Ramos (cell line): ENCODE measurements at regions not wholly inside any gene's neighbourhood (a gene's known extent, or its start where the extent isn't known, plus 50 kb on each side); places are given as distances from the start of the nearest gene placed in this dataset.

ENCODE experiments used
- in situ Hi-C: fragments of 300-500 bp; cut with MboI; formaldehyde crosslinking; loops from one replicate; pipeline ENCODE4 v1.14.3; 2022; ENCODE audit warnings: low sequenced_read_pairs; ENCODE audit not compliant: unreplicated experiment

DNA sequence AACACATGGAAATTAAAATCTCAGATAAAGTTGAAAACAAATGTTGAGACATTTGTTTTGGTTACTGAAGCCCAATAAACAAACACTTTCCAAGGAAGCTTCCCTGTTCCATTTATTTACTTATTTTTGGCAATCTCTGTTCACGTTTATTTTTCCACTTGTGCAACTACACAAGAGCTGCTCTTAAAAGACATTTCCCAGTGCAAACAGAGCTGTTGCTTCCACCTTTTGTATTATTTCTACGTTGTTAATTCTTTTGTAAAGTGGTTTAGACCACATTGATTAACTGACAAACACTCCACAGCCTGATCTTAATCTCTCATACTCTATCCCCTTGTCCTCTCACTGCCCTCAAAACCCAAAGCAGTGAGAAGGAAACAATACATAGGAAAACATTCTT, 757.6 kb downstream of the LIG4 start:
- in situ Hi-C loops = no loop called here

DNA sequence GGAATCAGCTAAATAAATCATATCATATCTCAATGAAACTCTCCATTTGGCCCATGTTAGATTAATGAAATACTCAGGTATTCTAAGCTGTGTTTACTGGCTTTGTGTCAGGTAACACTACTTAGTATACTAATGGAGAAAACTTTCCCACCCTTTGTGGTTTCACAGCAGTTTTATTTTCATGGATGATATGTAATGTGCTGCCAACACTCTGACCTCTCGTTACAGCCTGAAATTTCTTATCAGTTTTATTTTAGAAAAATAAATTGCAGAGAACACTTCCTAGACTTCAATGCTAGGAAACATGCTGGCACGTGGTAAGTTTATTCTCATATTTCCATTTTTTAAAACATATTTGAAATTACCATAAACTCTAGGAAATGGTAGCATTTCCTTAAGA, 758.9 kb downstream of the LIG4 start:
- in situ Hi-C loops = no loop called here

DNA sequence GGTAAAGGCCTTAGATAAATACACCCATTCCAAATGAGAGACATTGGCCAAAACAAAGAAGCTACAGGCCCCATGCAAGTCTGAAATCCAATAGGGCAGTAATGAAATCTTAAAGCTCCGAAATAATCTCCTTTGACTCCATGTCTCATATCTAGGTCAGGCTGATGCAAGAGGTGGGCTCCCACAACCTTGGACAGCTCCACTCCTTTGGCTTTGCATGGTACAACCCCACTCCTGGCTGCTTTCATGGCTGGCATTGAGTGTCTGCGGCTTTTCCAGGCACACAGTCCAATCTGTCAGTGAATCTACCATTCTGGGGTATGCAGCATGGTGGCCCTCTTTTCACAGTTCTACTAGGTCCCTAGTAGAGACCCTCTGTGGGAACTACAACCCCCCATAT, 762.5 kb downstream of the LIG4 start:
- in situ Hi-C loops = no loop called here

DNA sequence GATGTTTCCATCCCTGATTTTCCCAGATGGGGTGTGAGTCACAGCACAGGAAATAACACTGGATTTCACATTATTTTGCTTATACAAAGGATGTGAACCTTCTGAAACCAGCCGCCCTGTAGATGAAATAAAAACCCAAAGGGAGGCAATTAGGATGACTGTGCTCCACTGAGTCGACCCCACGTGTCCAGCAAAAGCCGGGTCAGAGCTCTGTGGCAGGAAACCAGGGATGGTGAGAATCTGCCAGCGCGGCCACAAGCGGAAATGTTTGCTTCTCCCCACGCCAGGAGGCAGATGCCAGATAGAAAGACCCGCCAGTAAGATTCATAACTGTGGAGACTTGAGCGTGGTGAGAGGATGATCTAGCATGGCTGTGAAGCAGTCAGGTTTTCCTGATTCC, 764.4 kb downstream of the LIG4 start:
- in situ Hi-C loops = no loop called here

DNA sequence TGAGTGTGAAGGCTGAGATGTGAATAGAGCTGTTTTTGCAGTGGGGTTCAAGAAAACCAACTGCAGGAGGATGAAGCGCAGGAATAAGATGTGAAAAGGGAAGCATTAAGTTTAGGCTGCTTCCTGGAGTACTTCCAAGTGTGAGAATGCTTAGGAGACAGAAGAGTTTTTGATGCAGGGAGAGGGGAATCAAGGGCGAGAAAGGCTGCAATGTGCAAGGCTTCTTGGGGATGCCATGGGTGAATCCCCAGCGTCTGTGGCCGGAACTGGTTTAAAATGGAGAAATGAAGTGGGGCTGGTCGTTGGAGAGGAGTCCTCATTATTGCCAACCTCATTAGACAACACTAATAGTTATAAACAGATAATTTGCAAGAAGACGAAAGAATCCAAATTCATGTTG, 764.9 kb downstream of the LIG4 start:
- in situ Hi-C loops = no loop called here

DNA sequence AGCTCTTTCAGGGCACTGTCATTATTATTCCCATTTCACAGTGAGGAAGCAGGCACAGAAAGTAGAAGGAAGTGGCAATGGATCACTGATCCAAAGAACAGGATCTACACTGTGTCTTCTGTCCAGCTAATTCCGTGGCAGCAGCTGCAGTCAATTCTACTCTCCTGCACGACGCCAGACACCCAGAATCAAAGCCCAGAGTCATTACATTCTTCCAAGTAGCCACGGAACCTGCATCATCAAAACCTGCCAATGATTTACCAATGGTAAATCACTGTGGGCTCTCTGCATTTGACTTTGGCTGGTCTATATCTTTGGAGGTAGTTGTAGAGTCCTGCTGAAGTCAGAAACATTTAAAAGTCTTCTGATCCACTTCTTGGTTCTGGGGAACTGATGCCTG, 767.7 kb downstream of the LIG4 start:
- in situ Hi-C loops = no loop called here

DNA sequence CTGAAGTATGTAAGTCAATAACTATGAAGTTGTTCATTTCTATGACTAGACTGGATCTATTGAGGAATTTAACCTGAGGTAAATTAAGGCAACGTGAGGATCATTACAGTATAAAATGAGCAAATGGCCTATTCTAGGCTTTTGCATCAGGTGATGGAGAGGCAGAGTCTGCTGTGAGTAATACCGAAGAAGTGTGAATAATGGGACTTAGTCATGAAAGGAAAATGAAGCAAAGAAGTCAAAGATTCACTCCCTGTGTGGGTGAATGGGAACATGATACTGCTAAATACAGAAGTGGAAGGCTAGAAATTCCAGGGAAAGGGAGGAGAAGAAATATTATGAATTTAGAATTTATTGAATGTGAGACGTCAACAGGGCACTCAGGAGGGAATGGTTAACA, 774.1 kb downstream of the LIG4 start:
- in situ Hi-C loops = no loop called here

DNA sequence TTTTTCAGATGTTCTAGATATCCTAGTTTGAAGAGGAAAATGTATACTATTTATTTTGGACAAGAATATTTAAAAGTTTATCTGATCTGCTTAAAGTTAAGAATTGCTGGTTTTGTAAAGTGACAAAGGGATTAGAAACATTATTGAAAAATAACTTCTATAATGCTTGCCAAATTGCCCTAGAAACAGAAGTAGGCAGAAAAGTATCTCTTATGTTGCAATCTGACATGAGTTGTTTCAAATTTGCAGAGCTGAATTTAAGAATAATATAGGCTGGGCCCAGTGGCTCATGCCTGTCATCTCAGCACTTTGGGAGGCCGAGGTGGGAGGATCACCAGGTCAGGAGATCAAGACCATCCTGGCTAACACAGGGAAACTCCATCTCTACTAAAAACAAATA, 777.1 kb downstream of the LIG4 start:
- in situ Hi-C loops = no loop called here

DNA sequence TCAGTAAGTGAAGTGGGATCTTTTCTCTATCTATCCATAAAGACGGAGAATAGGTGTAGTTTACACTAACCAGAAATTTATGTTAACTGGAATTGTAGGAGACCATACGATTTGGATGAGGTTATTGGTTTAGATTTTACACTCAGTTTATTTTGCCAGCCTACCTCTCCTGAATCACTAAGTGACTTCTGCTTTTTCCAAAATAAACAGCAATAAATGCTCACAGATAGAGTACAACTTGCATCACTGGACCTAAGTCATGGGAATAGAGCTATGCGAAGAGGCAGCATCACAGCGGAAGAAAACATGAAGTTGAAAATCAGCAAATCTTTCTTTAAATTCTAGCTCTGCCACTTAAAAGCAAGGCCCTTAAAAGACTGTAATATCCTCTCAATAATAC, 781.0 kb downstream of the LIG4 start:
- in situ Hi-C loops = no loop called here

DNA sequence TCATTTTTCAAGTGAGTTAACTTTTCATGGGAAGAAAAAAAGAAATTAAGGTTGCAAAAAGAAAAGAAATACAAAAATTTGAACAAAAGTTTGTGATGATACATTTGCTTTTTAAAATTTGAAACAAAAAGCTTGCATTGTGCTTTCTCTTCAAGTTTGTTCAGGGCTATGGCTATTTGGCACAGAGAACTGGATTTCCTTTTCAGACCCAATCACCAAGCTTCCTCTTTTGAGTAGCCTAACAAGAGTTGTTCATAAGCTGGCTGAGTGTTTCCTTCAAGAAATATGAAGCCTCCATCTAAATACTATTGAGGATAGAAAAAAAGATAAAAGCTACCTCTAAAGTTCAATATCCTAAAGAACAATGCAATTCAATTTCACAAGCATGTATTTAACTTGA, 787.8 kb downstream of the LIG4 start:
- in situ Hi-C loops = no loop called here

DNA sequence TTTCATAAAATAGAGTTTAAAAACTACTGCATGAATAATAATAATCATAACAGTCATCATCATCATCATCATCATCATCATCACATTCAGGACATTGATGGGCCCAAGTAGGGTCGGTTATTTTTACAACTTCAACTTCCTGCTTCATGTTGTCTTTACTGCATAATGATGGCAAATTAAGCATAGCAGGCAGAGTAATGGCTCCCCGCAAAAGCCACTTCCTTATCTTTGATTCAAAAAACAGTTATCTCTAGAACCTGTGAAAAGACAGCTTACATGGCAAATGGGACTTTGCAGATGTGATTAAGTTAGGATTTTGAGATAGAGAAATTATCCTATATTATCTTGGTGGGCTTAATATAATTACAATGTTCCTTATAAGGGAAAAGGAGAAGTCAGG, 792.9 kb downstream of the LIG4 start:
- in situ Hi-C loops = no loop called here

DNA sequence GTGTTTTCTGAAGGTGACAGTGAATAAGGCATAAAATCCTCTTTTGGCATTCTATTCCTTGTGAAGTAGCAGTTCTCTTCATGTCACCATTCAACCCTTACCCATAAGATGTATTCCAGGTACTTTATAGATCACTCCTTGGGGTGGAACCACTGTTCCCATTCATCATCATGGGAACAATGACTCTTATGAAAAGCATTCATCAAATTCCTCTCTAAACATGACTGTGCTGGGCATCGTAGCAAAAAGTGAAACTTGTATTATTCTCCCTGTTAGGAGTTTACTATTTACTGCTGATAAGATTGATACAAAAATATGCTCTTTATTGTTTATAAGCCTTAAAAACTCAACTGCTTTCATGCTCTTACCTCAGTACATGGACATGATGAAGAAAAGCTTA, 793.4 kb downstream of the LIG4 start:
- in situ Hi-C loops = no loop called here

DNA sequence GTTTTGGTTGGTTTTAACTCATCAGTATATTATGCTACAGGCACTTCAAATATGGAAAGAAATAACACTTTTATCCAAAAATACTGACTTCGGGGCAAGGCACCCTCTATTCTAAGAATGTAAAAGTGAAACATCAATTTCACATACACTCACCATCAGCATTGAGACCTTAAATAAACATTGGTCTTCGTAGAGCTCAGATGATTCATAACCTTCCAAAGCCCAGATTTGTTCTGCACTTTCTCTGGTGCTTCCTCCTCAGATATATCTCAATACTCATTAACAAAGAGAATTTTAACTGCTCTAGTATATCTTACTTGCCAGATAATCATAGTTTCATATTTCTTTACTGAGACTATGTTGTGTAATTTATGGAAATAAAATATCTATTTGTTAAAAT, 794.3 kb downstream of the LIG4 start:
- in situ Hi-C loops = no loop called here

DNA sequence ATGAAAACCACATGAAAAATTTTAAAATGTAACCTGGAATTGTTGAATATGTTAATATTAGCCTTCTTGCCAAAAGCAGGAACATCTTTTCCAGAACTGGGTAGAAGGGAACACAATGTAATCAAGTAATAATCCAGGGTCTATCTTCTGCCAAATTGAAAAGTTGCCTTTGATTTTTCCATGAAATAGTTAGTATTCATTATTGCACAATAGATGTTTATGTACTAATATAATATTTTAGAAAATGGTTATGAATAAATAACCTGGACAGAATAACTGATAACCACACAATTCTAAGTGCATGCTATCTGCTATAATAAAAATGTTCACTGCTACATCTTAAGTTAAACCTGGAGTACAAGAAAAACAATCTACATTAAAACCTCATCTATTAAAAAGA, 802.3 kb downstream of the LIG4 start:
- in situ Hi-C loops = no loop called here

DNA sequence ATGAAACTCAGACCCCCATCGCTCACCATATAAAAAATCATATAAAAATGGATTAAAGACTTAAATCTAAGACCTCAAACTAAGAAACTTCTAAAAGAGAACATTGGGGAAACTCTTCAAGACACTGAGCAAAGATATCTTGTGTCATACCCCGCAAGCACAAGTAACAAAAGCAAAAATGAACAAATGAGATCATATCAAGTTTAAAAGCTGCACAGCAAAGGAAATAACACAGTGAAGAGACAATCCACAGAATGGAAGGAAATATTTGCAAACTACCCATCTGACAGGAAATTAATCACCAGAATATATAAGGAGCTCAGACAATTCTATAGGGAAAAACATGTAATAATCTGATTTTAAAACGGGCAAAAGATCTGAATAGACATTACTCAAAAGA, 808.3 kb downstream of the LIG4 start:
- in situ Hi-C loops = no loop called here

DNA sequence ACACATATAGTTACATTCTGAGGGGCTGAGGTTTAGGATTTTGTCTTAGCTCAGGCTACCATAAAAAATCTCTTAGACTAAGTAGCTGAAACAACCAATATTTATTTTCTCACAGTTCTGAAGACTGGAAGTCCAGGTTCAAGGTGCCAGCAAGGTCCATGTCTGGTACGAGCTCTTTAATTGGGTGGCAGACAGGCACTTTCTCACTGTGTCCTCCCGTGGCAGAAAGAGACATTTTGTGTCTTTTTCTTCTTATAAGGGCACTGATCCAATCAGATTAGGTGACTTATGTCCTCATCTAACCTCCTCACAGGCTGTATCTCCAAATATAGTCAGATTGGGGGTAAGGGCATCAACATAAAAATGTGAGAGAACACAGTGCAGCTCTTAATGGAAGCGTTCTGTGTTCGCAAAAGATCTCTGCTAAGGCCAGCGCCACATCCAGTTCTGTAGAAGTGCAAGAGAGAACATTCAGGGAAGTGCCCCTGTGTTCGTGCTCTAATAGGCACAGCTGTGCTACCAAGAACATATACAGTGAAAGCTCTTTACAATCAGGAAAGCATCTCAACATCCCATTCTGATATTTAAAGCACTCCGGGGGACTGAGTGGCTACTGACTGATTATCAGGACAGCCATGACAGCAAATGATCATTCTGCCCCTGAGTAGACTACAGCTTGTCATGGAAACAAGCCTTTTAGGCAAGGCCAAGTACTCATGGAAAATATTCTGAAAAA, 819.2 kb downstream of the LIG4 start:
- in situ Hi-C loops = no loop called here

DNA sequence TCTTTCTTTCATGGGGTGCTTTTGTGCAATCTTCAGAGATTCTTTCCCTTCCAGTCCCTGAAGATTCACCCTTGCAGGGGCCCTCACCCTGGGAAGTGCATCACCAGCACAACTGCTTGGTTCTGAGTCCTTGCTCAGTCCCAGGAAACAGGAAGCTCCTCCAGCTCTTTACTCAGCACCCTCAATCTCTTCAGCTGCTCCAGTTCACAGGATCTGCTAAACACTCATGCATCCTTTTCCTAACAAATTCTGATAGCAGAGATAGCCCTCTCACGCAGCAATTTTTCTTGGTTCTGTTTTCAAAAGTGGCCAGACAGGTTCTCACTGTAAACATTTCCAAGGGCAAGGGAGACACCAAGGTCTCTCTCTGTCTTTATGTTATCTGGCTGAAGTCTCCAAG, 823.1 kb downstream of the LIG4 start:
- in situ Hi-C loops = no loop called here

DNA sequence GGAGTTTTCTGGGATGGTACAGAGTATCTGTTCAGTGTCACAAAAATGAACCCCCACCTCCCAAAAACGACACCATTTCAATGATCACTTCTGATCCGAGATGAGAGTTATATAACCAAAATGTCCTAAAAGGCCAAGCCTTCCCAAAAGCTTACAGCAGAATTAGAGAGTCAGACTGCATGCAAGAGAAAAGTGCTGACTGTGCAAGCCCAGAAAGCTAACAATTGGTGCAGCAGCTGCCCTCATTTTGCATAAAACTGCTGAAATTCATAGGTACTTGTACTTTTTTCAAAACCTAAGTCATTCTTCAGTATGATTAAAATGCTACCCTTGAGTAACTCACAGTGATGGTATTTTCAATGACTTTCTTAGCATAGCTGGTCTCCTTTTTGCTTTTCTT, 819.6 kb upstream of the ARGLU1 start:
- in situ Hi-C loops = no loop called here

DNA sequence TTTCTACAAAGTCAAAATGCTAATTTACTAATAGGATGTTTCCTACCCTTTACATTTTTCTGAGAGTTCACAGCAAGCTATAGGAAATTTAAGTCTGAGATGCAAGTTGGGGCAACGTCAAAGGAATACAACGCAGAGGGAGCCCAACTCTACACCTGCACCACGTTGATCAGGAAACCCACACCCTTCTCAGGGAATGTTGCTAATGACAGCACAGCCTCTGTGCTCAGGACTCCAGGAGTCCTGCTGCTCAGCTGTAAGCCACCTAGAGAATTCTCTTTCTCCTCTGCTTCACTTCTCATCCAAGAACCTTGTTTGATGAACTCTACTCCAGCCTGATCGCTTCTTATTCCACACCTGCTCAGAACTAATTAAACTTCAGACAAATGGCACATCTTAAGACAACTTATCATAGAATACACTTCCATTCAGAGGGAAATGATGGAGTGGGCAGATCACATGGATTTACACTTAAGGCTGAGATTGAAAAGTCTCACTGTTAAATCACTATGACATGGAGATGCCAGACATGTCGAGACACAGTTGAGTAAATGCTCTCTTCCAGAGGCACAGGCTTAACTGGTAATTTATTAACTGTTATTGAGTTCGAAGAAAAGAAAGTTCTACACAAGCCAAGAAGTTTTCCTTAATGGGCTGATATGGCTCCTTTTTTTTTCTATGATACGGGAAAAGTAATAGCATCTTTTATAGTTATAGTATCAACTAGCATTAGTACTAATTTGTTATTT, 811.6 kb upstream of the ARGLU1 start:
- in situ Hi-C loops = no loop called here

DNA sequence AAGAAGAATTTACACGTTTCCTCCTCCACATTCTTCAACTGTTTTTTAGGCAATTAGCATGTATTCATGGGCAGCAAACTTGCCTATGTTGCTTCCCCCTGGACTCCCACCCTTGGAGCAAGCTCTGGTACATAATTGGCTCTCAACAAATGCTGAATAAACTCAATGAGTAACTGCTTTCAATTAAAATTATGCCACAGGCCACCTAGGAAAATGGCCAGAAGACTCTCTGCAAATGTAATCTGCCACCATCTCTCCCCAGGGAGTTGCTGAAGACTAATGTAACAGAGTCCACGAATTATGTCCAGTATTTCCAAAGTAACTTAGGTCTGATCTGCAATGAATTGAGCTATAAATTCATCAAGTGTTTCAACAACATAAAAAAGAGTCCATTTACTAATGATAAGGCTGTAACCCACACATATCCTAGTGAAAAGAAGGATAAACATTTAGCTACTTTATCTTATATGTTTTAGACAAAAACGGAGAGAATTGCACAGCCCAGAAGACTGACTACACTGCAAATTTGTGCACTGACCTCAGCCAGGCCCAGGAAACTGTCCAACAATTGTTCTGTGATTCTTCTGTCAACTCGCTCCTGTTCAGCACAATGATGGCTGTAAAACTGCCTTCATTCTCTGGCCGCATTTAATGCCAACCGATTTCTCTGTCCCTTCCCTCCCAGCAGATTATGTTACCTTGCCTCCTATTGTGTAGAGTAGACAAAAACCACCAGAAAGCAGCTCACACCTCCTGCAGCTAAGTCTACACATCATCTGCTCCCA, 808.6 kb upstream of the ARGLU1 start:
- in situ Hi-C loops = no loop called here

DNA sequence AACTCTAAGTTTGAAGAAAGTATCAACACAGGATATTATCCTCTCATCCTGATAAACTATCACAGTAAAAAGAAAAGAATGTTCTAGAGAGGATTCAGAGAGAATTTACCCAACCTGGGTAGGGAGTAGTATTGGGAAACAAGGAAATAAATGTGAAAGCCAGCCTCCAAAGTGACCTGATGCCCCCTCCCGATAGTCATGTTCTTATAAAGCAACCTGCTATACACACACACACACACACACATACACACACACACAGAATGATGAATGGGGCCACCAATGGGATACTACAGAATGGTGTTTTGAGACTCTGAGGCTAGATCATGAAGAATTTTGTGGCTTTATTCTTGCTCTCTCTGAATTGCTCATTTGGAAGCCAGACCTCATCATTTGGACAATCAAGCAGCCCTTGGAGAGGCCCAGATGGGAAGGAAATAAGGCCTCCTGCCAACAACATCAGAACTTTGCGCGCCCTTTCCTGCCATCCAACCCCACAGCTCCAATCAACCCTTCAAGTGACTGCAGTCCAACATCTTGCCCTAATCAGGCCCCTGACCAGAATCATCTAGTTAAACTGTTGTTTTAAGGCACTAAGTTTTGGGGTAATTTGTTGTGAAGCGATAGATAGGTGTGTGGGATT, 807.9 kb upstream of the ARGLU1 start:
- in situ Hi-C loops = no loop called here
